ENCODE measurements at regions not wholly inside any gene's neighbourhood (a gene's known extent, or its start where the extent isn't known, plus 50 kb on each side); places are given as distances from the start of the nearest gene placed in this dataset.

GRCh38 chr4:74682567-74683359 is 111.6 kb downstream of the BTC start:
- Histone ChIP-seq H3K9me2 (replicated peaks; ENCODE audit: low read depth, low read length) (no peaks in the 10 kb centered on the region), H3K27me3 (ENCODE audit: insufficient read depth, low read length, poor library complexity, severe bottlenecking) (no peaks in the 10 kb centered on the region), H3K4me1 (ENCODE audit: insufficient read depth, low read length, poor library complexity, severe bottlenecking) (no peaks in the 10 kb centered on the region), H3K4me3 (ENCODE audit: low read length, poor library complexity, severe bottlenecking) (no peak overlapping the region), H3K79me2 (ENCODE audit: insufficient read depth, low read length) (no peaks in the 10 kb centered on the region), H3K4me2 (ENCODE audit: low read depth, low read length, poor library complexity, severe bottlenecking) (no peak overlapping the region), H4K20me1 (ENCODE audit: insufficient read depth, low read length, poor library complexity, severe bottlenecking) (no peaks in the 10 kb centered on the region), H2AFZ (ENCODE audit: low read length) (no peak overlapping the region), H3F3A (ENCODE audit: low read depth) (no peaks in the 10 kb centered on the region), H3K36me3 (ENCODE audit: insufficient read depth, low read length) (no peaks in the 10 kb centered on the region), H3K9me3 (ENCODE audit: insufficient read depth, low read depth, low read length) (no peaks in the 10 kb centered on the region), H3K9ac (ENCODE audit: low read depth, low read length, poor library complexity, severe bottlenecking) (no peak overlapping the region)
- TF ChIP-seq, protein P1, sequence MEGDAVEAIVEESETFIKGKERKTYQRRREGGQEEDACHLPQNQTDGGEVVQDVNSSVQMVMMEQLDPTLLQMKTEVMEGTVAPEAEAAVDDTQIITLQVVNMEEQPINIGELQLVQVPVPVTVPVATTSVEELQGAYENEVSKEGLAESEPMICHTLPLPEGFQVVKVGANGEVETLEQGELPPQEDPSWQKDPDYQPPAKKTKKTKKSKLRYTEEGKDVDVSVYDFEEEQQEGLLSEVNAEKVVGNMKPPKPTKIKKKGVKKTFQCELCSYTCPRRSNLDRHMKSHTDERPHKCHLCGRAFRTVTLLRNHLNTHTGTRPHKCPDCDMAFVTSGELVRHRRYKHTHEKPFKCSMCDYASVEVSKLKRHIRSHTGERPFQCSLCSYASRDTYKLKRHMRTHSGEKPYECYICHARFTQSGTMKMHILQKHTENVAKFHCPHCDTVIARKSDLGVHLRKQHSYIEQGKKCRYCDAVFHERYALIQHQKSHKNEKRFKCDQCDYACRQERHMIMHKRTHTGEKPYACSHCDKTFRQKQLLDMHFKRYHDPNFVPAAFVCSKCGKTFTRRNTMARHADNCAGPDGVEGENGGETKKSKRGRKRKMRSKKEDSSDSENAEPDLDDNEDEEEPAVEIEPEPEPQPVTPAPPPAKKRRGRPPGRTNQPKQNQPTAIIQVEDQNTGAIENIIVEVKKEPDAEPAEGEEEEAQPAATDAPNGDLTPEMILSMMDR (conservative IDR thresholded peaks at IDR 0.05; ENCODE audit: low read length) = no peak
- TF ChIP-seq EZH2phosphoT487 (IDR thresholded peaks at IDR 0.05; ENCODE audit: borderline replicate concordance) = no peak

- Histone ChIP-seq H3K36me3 (ENCODE audit: insufficient read depth, low read length) (no peaks in the 10 kb centered on the region), H3K9me2 (replicated peaks; ENCODE audit: low read depth, low read length) (no peaks in the 10 kb centered on the region), H3K4me1 (ENCODE audit: insufficient read depth, low read length, poor library complexity, severe bottlenecking) (no peaks in the 10 kb centered on the region), H3K4me2 (ENCODE audit: low read depth, low read length, poor library complexity, severe bottlenecking) (no peak overlapping the region), H4K20me1 (ENCODE audit: insufficient read depth, low read length, poor library complexity, severe bottlenecking) (no peaks in the 10 kb centered on the region), H3K27me3 (ENCODE audit: insufficient read depth, low read length, poor library complexity, severe bottlenecking) (no peaks in the 10 kb centered on the region), H3K9ac (ENCODE audit: low read depth, low read length, poor library complexity, severe bottlenecking) (no peak overlapping the region), H3K9me3 (ENCODE audit: insufficient read depth, low read depth, low read length) (no peaks in the 10 kb centered on the region), H3F3A (ENCODE audit: low read depth) (no peaks in the 10 kb centered on the region), H2AFZ (ENCODE audit: low read length) (no peak overlapping the region), H3K79me2 (ENCODE audit: insufficient read depth, low read length) (no peaks in the 10 kb centered on the region), H3K4me3 (ENCODE audit: low read length, poor library complexity, severe bottlenecking) (no peak overlapping the region)
- TF ChIP-seq, protein P1 (conservative IDR thresholded peaks at IDR 0.05; ENCODE audit: low read length) = no peak
- no peak for TF ChIP-seq EZH2phosphoT487 (IDR thresholded peaks at IDR 0.05; ENCODE audit: borderline replicate concordance)
Measured at GRCh38 chr4:74692972-74693371, 101.4 kb downstream of the BTC start.

Measured in Loucy (cell line).